ENCODE measurements at regions not wholly inside any gene's neighbourhood (a gene's known extent, or its start where the extent isn't known, plus 50 kb on each side); places are given as distances from the start of the nearest gene placed in this dataset.

DNA sequence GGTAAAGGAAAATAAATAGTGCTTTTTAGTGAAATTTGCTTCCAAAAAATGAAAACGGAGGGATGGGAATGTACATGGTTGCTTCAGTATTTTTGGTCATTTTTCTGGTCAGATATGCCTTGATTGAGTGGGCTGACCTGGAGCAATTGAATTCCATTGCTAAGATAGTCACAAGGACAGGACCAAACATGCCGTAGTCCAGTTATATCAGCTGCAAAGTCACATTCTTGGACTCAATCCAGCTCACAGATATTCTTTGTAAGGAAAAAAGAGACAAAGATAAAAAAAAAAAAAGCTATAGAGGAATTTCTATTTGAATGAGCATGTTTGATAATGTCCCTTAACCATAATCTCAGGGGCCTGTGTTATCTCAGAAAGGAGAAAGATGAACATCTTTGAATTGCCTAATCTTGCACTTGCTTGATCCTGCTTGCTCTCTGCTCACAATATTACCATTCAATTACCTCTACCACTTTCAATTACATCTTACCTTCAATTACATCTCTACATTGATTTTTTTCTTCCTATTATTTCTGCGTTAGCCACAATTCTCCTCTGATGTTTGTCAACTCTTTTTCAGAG lies 75.4 kb upstream of the PACRGL start:
- no peak overlapping the region for H3K23ac ChIP-seq (ENCODE audit: insufficient read length, low read depth, low read length)
- H2BK20ac ChIP-seq (ENCODE audit: low read depth, low read length, poor library complexity, severe bottlenecking), result no peak overlapping the region
- 100% methylated on average over 1 of the region's 3 CpGs for WGBS (ENCODE audit: extremely low coverage, insufficient read length, low lambda C conversion rate)
- no peak overlapping the region for H3K4me3 Mint-ChIP-seq
- H2BK12ac ChIP-seq (ENCODE audit: insufficient read length, low read depth, low read length), result no peak overlapping the region
- no peaks in the 10 kb centered on the region for H3K9me3 ChIP-seq (ENCODE audit: control insufficient read depth, low read depth, low read length)
- H3K9me3 Mint-ChIP-seq, result peaks cover 0 to 4% of the 10 kb centered on the region in 2 experiments; a peak in 3 of 5 replicates
- no peaks in the 10 kb centered on the region for H3K79me1 ChIP-seq (ENCODE audit: insufficient read depth, low read depth, low read length, poor library complexity, severe bottlenecking)
- no peaks in the 10 kb centered on the region for H3K23me2 ChIP-seq (ENCODE audit: insufficient read length, low read depth, low read length, poor library complexity, severe bottlenecking)
- H3K27me3 Mint-ChIP-seq (ENCODE audit: low read depth), result no peaks in the 10 kb centered on the region
- H2BK5ac ChIP-seq (ENCODE audit: insufficient read length, low read length), result no peak overlapping the region
- no peak overlapping the region for H3K9ac ChIP-seq (ENCODE audit: extremely low read depth, insufficient read length, low read length)
- no peak overlapping the region for H3K4me2 ChIP-seq (ENCODE audit: insufficient read depth, insufficient read length, low read length)
- H3K18ac ChIP-seq (ENCODE audit: insufficient read length, low read depth, low read length), result no peak overlapping the region
- H3K4me1 Mint-ChIP-seq, result peaks cover 7 to 9% of the 10 kb centered on the region in 2 experiments; a peak in 3 of 4 replicates
- no peak overlapping the region for H3K4ac ChIP-seq (ENCODE audit: low read depth, low read length)
- H4K91ac ChIP-seq (ENCODE audit: insufficient read length, low read depth, low read length), result no peak overlapping the region
- DNase-seq, result no peak
- no peaks in the 10 kb centered on the region for H3K27me3 ChIP-seq (ENCODE audit: insufficient read depth, low read length)
- H3K79me2 ChIP-seq (ENCODE audit: insufficient read depth, low read length), result no peaks in the 10 kb centered on the region
- H3K4me1 ChIP-seq (ENCODE audit: insufficient read depth, low read length), result no peaks in the 10 kb centered on the region; the same call in 1 of the 2 replicates
- no peak overlapping the region for H2AFZ ChIP-seq (ENCODE audit: low read length)
- H3K14ac ChIP-seq (ENCODE audit: insufficient read depth, low read length), result no peak overlapping the region
- H3T11ph ChIP-seq (ENCODE audit: low read length), result no peak overlapping the region
- no peak overlapping the region for H4K5ac ChIP-seq (ENCODE audit: insufficient read length, low read depth, low read length)
- no peak overlapping the region for H4K8ac ChIP-seq (replicated peaks; ENCODE audit: insufficient read length, low read depth, low read length)
- no peak overlapping the region for H2BK15ac ChIP-seq (ENCODE audit: low read depth, low read length)
- no peak overlapping the region for H2AK5ac ChIP-seq (ENCODE audit: insufficient read length, low read length)
- no peak overlapping the region for H3K27ac ChIP-seq (ENCODE audit: insufficient read length, low read depth, low read length)
- peaks cover 0 to 5% (median 2%) of the 10 kb centered on the region in 3 experiments; a peak in 3 of 7 replicates for H3K36me3 Mint-ChIP-seq (ENCODE audit: insufficient read depth in 1 of 3, low read depth in 3 of 3)
- no peak overlapping the region for H3K56ac ChIP-seq (ENCODE audit: insufficient read length, low read depth, low read length)
- TF ChIP-seq, protein P1, sequence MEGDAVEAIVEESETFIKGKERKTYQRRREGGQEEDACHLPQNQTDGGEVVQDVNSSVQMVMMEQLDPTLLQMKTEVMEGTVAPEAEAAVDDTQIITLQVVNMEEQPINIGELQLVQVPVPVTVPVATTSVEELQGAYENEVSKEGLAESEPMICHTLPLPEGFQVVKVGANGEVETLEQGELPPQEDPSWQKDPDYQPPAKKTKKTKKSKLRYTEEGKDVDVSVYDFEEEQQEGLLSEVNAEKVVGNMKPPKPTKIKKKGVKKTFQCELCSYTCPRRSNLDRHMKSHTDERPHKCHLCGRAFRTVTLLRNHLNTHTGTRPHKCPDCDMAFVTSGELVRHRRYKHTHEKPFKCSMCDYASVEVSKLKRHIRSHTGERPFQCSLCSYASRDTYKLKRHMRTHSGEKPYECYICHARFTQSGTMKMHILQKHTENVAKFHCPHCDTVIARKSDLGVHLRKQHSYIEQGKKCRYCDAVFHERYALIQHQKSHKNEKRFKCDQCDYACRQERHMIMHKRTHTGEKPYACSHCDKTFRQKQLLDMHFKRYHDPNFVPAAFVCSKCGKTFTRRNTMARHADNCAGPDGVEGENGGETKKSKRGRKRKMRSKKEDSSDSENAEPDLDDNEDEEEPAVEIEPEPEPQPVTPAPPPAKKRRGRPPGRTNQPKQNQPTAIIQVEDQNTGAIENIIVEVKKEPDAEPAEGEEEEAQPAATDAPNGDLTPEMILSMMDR (conservative IDR thresholded peaks at IDR 0.05), result no peak
- no peak overlapping the region for H2BK120ac ChIP-seq (ENCODE audit: low read depth, low read length, poor library complexity, severe bottlenecking)
- H3K27ac Mint-ChIP-seq, result no peak overlapping the region
- H4K20me1 ChIP-seq (ENCODE audit: control insufficient read depth, insufficient read depth, insufficient read length), result no peaks in the 10 kb centered on the region
